ENCODE measurements at regions not wholly inside any gene's neighbourhood (a gene's known extent, or its start where the extent isn't known, plus 50 kb on each side); places are given as distances from the start of the nearest gene placed in this dataset.

- H3K4me3 Mint-ChIP-seq, result no peak overlapping the region
- Histone ChIP-seq H3K4me1 (ENCODE audit: insufficient read depth) (no peaks in the 10 kb centered on the region), H3F3A (replicated peaks; ENCODE audit: low read depth) (no peaks in the 10 kb centered on the region), H3K27me3 (ENCODE audit: insufficient read depth) (no peaks in the 10 kb centered on the region), H3K27ac (ENCODE audit: low read depth) (no peak overlapping the region), H3K4me3 (no peak overlapping the region), H3K9me2 (ENCODE audit: insufficient read depth) (no peaks in the 10 kb centered on the region; the same call in 1 of the 2 replicates), H4K20me1 (replicated peaks; ENCODE audit: insufficient read depth) (no peaks in the 10 kb centered on the region), H3K79me2 (replicated peaks; ENCODE audit: insufficient read depth) (no peaks in the 10 kb centered on the region), H3K4me2 (no peak overlapping the region), H2AFZ (no peak overlapping the region), H3K36me3 (ENCODE audit: insufficient read depth) (no peaks in the 10 kb centered on the region)
- H3K4me1 Mint-ChIP-seq, result peaks cover 3% of the 10 kb centered on the region; the same call in 2 of the 3 replicates
- H3K27me3 Mint-ChIP-seq (ENCODE audit: insufficient read depth, low read depth, poor library complexity), result peaks cover 2% of the 10 kb centered on the region
- H3K9me3 Mint-ChIP-seq, result no peaks in the 10 kb centered on the region
- ATAC-seq (no peak), DNase-seq (ENCODE audit: low spot score) (no peak)
- no peak overlapping the region for H3K27ac Mint-ChIP-seq
- H3K36me3 Mint-ChIP-seq (ENCODE audit: low read depth), result no peaks in the 10 kb centered on the region
- TF ChIP-seq CTCF (conservative IDR thresholded peaks at IDR 0.05; ENCODE audit: low read depth in 2 of 2) (no peak), ETS1 (IDR thresholded peaks at IDR 0.05) (no peak), STAT1 (IDR thresholded peaks at IDR 0.05; ENCODE audit: unreplicated experiment) (no peak), EZH2 (IDR thresholded peaks at IDR 0.05; ENCODE audit: low read depth, unreplicated experiment) (no peak), NANOG (IDR thresholded peaks at IDR 0.05; ENCODE audit: borderline replicate concordance) (no peak), JUNB (IDR thresholded peaks at IDR 0.05; ENCODE audit: unreplicated experiment) (no peak), EZH2phosphoT487 (IDR thresholded peaks at IDR 0.05; ENCODE audit: unreplicated experiment) (no peak), POLR2AphosphoS5 (IDR thresholded peaks at IDR 0.05; ENCODE audit: low read depth) (no peak), CREB1 (CRISPR knock-in tag; IDR thresholded peaks at IDR 0.05; ENCODE audit: low read depth) (no peak), ZNF331 (CRISPR knock-in tag; IDR thresholded peaks at IDR 0.05; ENCODE audit: low read depth) (no peak), ZNF114 (CRISPR knock-in tag; IDR thresholded peaks at IDR 0.05) (no peak)
- TF ChIP-seq, protein P1, sequence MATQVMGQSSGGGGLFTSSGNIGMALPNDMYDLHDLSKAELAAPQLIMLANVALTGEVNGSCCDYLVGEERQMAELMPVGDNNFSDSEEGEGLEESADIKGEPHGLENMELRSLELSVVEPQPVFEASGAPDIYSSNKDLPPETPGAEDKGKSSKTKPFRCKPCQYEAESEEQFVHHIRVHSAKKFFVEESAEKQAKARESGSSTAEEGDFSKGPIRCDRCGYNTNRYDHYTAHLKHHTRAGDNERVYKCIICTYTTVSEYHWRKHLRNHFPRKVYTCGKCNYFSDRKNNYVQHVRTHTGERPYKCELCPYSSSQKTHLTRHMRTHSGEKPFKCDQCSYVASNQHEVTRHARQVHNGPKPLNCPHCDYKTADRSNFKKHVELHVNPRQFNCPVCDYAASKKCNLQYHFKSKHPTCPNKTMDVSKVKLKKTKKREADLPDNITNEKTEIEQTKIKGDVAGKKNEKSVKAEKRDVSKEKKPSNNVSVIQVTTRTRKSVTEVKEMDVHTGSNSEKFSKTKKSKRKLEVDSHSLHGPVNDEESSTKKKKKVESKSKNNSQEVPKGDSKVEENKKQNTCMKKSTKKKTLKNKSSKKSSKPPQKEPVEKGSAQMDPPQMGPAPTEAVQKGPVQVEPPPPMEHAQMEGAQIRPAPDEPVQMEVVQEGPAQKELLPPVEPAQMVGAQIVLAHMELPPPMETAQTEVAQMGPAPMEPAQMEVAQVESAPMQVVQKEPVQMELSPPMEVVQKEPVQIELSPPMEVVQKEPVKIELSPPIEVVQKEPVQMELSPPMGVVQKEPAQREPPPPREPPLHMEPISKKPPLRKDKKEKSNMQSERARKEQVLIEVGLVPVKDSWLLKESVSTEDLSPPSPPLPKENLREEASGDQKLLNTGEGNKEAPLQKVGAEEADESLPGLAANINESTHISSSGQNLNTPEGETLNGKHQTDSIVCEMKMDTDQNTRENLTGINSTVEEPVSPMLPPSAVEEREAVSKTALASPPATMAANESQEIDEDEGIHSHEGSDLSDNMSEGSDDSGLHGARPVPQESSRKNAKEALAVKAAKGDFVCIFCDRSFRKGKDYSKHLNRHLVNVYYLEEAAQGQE (IDR thresholded peaks at IDR 0.05; ENCODE audit: unreplicated experiment), result no peak
- TF ChIP-seq, protein P2, sequence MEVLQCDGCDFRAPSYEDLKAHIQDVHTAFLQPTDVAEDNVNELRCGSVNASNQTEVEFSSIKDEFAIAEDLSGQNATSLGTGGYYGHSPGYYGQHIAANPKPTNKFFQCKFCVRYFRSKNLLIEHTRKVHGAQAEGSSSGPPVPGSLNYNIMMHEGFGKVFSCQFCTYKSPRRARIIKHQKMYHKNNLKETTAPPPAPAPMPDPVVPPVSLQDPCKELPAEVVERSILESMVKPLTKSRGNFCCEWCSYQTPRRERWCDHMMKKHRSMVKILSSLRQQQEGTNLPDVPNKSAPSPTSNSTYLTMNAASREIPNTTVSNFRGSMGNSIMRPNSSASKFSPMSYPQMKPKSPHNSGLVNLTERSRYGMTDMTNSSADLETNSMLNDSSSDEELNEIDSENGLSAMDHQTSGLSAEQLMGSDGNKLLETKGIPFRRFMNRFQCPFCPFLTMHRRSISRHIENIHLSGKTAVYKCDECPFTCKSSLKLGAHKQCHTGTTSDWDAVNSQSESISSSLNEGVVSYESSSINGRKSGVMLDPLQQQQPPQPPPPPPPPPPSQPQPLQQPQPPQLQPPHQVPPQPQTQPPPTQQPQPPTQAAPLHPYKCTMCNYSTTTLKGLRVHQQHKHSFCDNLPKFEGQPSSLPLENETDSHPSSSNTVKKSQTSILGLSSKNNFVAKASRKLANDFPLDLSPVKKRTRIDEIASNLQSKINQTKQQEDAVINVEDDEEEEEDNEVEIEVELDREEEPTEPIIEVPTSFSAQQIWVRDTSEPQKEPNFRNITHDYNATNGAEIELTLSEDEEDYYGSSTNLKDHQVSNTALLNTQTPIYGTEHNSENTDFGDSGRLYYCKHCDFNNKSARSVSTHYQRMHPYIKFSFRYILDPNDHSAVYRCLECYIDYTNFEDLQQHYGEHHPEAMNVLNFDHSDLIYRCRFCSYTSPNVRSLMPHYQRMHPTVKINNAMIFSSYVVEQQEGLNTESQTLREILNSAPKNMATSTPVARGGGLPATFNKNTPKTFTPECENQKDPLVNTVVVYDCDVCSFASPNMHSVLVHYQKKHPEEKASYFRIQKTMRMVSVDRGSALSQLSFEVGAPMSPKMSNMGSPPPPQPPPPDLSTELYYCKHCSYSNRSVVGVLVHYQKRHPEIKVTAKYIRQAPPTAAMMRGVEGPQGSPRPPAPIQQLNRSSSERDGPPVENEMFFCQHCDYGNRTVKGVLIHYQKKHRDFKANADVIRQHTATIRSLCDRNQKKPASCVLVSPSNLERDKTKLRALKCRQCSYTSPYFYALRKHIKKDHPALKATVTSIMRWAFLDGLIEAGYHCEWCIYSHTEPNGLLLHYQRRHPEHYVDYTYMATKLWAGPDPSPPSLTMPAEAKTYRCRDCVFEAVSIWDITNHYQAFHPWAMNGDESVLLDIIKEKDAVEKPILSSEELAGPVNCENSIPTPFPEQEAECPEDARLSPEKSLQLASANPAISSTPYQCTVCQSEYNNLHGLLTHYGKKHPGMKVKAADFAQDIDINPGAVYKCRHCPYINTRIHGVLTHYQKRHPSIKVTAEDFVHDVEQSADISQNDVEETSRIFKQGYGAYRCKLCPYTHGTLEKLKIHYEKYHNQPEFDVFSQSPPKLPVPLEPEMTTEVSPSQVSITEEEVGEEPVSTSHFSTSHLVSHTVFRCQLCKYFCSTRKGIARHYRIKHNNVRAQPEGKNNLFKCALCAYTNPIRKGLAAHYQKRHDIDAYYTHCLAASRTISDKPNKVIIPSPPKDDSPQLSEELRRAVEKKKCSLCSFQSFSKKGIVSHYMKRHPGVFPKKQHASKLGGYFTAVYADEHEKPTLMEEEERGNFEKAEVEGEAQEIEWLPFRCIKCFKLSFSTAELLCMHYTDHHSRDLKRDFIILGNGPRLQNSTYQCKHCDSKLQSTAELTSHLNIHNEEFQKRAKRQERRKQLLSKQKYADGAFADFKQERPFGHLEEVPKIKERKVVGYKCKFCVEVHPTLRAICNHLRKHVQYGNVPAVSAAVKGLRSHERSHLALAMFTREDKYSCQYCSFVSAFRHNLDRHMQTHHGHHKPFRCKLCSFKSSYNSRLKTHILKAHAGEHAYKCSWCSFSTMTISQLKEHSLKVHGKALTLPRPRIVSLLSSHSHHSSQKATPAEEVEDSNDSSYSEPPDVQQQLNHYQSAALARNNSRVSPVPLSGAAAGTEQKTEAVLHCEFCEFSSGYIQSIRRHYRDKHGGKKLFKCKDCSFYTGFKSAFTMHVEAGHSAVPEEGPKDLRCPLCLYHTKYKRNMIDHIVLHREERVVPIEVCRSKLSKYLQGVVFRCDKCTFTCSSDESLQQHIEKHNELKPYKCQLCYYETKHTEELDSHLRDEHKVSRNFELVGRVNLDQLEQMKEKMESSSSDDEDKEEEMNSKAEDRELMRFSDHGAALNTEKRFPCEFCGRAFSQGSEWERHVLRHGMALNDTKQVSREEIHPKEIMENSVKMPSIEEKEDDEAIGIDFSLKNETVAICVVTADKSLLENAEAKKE (CRISPR knock-in tag; IDR thresholded peaks at IDR 0.05), result no peak
These were observed 2612.9 kb upstream of the PCDH20 start for GRCh38 chr13:64028551-64028950.

Data from GM23338 (cell line).